ENCODE measurements at regions not wholly inside any gene's neighbourhood (a gene's known extent, or its start where the extent isn't known, plus 50 kb on each side); places are given as distances from the start of the nearest gene placed in this dataset.

GRCh38 chr22:47647181-47647580, 884.7 kb downstream of the TBC1D22A start:
- TF ChIP-seq ARNTL (CRISPR knock-in tag; IDR thresholded peaks at IDR 0.05; ENCODE audit: borderline replicate concordance, low read depth), result no peak
- no peak for TF ChIP-seq OSR1 (CRISPR knock-in tag; IDR thresholded peaks at IDR 0.05)
- no peak for TF ChIP-seq POU6F1 (CRISPR knock-in tag; IDR thresholded peaks at IDR 0.05; ENCODE audit: borderline replicate concordance, low read depth)
- TF ChIP-seq ZFP3 (CRISPR knock-in tag; IDR thresholded peaks at IDR 0.05), result no peak
- TF ChIP-seq ZNF70 (CRISPR knock-in tag; IDR thresholded peaks at IDR 0.05), result no peak
- ATAC-seq, result no peak

GRCh38 chr22:47645923-47646322, 883.5 kb downstream of the TBC1D22A start:
- no peak for ATAC-seq
- TF ChIP-seq SNAI2 (CRISPR knock-in tag; IDR thresholded peaks at IDR 0.05) (no peak), TCF4 (CRISPR knock-in tag; IDR thresholded peaks at IDR 0.05; ENCODE audit: borderline replicate concordance) (no peak), TOX (CRISPR knock-in tag; IDR thresholded peaks at IDR 0.05; ENCODE audit: borderline replicate concordance) (no peak), PPARA (CRISPR knock-in tag; IDR thresholded peaks at IDR 0.05; ENCODE audit: borderline replicate concordance) (no peak), CREB5 (CRISPR knock-in tag; IDR thresholded peaks at IDR 0.05; ENCODE audit: low read depth) (no peak), CSDC2 (CRISPR knock-in tag; IDR thresholded peaks at IDR 0.05) (no peak)

GRCh38 chr22:47645450-47645914, 883.0 kb downstream of the TBC1D22A start:
- no peak for ATAC-seq
- TF ChIP-seq ZFP3 (CRISPR knock-in tag; IDR thresholded peaks at IDR 0.05), result no peak
- TF ChIP-seq GLIS3 (CRISPR knock-in tag; IDR thresholded peaks at IDR 0.05), result no peak
- no peak for TF ChIP-seq POU6F1 (CRISPR knock-in tag; IDR thresholded peaks at IDR 0.05; ENCODE audit: borderline replicate concordance, low read depth)
- no peak for TF ChIP-seq ZNF565 (CRISPR knock-in tag; conservative IDR thresholded peaks at IDR 0.05; ENCODE audit: low read depth)
- no peak for TF ChIP-seq ZNF70 (CRISPR knock-in tag; IDR thresholded peaks at IDR 0.05)
- no peak for TF ChIP-seq ZFP30 (CRISPR knock-in tag; IDR thresholded peaks at IDR 0.05)

GRCh38 chr22:47634347-47634746, 871.9 kb downstream of the TBC1D22A start:
- no peak for ATAC-seq
- TF ChIP-seq TSHZ2 (CRISPR knock-in tag; IDR thresholded peaks at IDR 0.05) (no peak), CSRNP3 (CRISPR knock-in tag; IDR thresholded peaks at IDR 0.05) (no peak), CSDC2 (CRISPR knock-in tag; IDR thresholded peaks at IDR 0.05) (no peak)

GRCh38 chr22:47633111-47633510, 870.7 kb downstream of the TBC1D22A start:
- no peak for TF ChIP-seq ARNTL (CRISPR knock-in tag; IDR thresholded peaks at IDR 0.05; ENCODE audit: borderline replicate concordance, low read depth)
- TF ChIP-seq TCF4 (CRISPR knock-in tag; IDR thresholded peaks at IDR 0.05; ENCODE audit: borderline replicate concordance), result no peak
- no peak for TF ChIP-seq ZNF565 (CRISPR knock-in tag; conservative IDR thresholded peaks at IDR 0.05; ENCODE audit: low read depth)
- TF ChIP-seq PATZ1 (CRISPR knock-in tag; IDR thresholded peaks at IDR 0.05; ENCODE audit: borderline replicate concordance), result no peak
- no peak for ATAC-seq

Data from SK-N-SH treated with all-trans-retinoic acid at 6 μM for 48 hours (cell line).